Mucosa of descending colon (tissue), 3 donors: ENCODE measurements at regions not wholly inside any gene's neighbourhood (a gene's known extent, or its start where the extent isn't known, plus 50 kb on each side); places are given as distances from the start of the nearest gene placed in this dataset.

Experiments
- ATAC-seq: fragments of 200-7000 bp; cut with Tn5 transposase; one replicate; pipeline ENCODE4 v1.9.1; 2020; ENCODE audit warnings: mild to moderate bottlenecking, moderate library complexity
- DNase-seq, 3 donors: peaks; one replicate each; pipeline ENCODE4 v3.0.0-alpha.2; 2020
- H3K36me3 ChIP-seq: fragments of 200-600 bp; one replicate; pipeline ENCODE4 v1.8.0; 2021; ENCODE audit warnings: low read depth, mild to moderate bottlenecking
- H3K4me1 ChIP-seq: fragments of 200-600 bp; one replicate; pipeline ENCODE4 v1.8.0; 2021; ENCODE audit warnings: low read depth, mild to moderate bottlenecking
- H3K4me3 ChIP-seq: fragments of 200-600 bp; one replicate; pipeline ENCODE4 v1.8.0; 2021; ENCODE audit warnings: mild to moderate bottlenecking
- H3K9me3 ChIP-seq: fragments of 200-600 bp; one replicate; pipeline ENCODE4 v1.8.0; 2021; ENCODE audit warnings: mild to moderate bottlenecking
- intact Hi-C, 2 donors: fragments of 100-400 bp; cut with DNase I in 1 of 2; cut with micrococcal nuclease in 1 of 2; formaldehyde crosslinking; loops; one replicate each; pipeline versions ENCODE4 v1.11.0 to v1.11.1; 2022; cut with DNase I, micrococcal nuclease
- TF ChIP-seq, protein P1 (sequence below): fragments of 200-600 bp; IDR thresholded peaks from one replicate; pipeline ENCODE4 v1.8.0; 2022; ENCODE audit warnings: antibody characterized with exemption, mild to moderate bottlenecking
- donor health status: DM: no; HTN: no; CAD: no; lungs with moderate emphysema.
- donor health status: DM: no; HTN: no; CAD: no.
- donor health status: DM: no; HTN: yes; CAD: no.

DNA sequence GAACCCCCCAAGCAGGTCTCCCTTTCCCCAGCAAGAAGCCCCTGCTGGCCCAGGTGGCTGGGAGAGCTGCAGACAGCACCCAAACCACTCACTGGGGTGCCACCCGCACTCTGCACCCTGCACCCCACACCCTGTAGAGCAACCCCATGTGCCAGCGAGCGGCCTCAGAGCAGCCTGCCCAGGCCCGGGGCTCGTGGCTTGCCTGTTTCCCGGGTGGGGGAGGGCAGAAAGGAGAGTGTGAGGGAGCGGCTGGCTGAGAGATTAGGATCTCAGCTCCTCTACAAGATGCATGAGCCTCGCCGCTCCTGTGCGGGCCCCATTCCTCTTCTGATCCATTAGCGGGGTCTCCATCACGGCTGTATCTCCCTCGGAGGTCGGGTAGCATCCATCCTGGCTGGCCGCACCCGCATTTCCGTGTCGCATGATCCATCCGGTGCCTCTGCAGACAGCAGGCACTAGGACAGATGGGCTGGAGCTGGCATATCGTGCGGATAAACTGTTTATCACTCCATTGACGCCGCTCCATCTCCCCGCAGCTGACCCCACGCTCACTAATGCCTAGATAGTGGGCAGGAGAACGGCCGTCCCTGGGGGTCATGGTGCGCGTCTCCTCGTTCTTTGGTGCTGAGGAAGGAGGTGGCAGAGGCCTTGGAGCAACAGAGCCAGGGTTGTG, 54.4 kb downstream of the MRPL36 start:
- intact Hi-C loops = no loop called here
- ATAC-seq (no peak), DNase-seq (no peak)
- TF ChIP-seq, protein P1, sequence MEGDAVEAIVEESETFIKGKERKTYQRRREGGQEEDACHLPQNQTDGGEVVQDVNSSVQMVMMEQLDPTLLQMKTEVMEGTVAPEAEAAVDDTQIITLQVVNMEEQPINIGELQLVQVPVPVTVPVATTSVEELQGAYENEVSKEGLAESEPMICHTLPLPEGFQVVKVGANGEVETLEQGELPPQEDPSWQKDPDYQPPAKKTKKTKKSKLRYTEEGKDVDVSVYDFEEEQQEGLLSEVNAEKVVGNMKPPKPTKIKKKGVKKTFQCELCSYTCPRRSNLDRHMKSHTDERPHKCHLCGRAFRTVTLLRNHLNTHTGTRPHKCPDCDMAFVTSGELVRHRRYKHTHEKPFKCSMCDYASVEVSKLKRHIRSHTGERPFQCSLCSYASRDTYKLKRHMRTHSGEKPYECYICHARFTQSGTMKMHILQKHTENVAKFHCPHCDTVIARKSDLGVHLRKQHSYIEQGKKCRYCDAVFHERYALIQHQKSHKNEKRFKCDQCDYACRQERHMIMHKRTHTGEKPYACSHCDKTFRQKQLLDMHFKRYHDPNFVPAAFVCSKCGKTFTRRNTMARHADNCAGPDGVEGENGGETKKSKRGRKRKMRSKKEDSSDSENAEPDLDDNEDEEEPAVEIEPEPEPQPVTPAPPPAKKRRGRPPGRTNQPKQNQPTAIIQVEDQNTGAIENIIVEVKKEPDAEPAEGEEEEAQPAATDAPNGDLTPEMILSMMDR = no peak
- Histone ChIP-seq H3K4me1 (no peaks in the 10 kb centered on the region), H3K9me3 (no peaks in the 10 kb centered on the region), H3K36me3 (no peaks in the 10 kb centered on the region), H3K4me3 (no peak overlapping the region)

DNA sequence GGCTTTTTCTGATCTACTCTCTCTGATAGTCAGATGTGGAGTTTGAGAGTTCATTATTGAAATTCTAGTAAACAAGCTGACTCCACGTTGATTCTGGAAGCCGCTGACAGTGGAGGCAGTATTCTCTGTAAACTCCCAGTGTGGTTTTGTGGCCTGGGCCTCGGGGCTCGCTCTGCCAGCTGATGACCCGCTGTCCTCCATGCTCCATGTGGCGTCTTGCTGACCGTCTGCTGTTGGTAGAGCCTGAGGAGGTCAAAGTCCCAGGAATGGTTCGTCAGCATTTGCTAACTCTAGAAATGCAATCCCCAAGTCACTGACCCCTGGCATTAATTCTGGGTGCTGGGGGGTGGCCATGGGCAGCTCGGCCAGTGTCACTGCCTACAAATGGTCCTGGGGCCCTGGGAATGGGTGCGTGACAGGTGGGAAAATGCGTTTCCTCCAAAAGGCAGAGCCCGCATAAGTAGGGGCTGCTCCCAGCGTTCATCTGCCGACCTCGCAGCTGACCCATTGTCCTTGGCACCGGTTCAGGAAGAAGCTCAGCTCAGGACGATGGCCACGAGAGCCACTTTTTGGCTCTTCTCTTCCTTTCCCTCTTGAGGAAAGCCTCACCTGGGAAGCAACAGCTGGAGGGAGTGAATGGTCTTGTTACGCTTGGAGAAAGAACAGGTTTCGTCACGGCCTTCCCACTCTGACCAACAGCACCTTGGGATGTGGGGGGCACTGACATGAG, 55.1 kb downstream of the MRPL36 start:
- TF ChIP-seq, protein P1 = no peak
- Histone ChIP-seq H3K4me1 (no peaks in the 10 kb centered on the region), H3K36me3 (no peaks in the 10 kb centered on the region), H3K9me3 (no peaks in the 10 kb centered on the region), H3K4me3 (no peak overlapping the region)
- intact Hi-C loops = no loop called here
- DNase-seq = no peak
- no peak for ATAC-seq

DNA sequence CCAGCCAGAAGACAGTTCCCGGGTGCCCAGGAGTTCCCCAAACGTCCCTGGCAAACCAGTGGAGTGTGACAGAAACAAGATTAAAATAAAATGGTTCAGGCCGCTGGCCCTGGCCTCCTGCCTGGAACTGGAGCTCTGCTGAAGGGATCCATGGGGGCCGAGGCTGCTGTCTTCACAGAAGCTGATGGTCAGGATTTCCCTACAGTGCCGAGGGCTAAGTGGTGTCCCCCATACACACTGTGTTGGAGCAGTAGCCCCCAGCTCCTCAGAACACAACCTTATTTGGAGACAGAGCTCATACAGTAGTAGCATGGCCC, 55.9 kb downstream of the MRPL36 start:
- DNase-seq (no peak), ATAC-seq (no peak)
- H3K9me3 ChIP-seq = no peaks in the 10 kb centered on the region
- H3K36me3 ChIP-seq = no peaks in the 10 kb centered on the region
- no peaks in the 10 kb centered on the region for H3K4me1 ChIP-seq
- H3K4me3 ChIP-seq = no peak overlapping the region
- intact Hi-C loops = no loop called here
- TF ChIP-seq, protein P1 = no peak

DNA sequence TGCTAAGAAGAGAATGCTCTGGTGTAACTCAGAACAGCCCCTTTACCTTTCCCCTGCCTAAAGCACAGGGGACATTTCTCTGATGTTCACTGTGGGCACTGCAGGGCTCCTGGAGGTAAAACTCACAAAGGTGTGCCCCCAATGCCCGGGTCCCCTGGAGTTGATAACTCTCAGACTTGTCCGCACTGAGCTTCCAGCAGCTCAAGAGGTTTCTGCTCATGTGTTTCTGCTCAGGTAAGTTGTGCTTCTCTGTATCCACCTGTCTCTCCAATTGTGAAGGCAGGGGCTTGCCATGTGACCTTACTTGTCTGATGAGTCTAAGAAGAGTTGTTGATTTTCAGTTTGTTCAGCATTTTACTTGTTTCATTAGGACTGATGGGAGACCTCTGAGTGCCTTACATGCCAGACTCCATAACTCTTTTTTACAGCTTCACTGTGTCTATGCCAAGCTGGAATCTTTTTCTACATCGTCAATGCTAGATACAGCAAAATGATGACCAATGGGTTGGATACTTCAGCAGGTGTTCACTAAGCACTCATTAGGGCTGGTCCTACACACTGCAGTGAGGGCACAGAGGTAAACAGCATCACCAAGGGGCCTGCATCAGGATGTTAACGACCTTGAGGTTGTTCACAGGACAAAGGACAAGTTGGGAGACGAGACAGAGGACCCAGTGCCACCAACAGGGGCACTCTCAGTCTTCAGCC, 56.4 kb downstream of the MRPL36 start:
- no peaks in the 10 kb centered on the region for H3K9me3 ChIP-seq
- no peaks in the 10 kb centered on the region for H3K4me1 ChIP-seq
- no peak overlapping the region for H3K4me3 ChIP-seq
- TF ChIP-seq, protein P1 = no peak
- ATAC-seq = no peak
- intact Hi-C loops = no loop called here
- no peak for DNase-seq
- no peaks in the 10 kb centered on the region for H3K36me3 ChIP-seq

DNA sequence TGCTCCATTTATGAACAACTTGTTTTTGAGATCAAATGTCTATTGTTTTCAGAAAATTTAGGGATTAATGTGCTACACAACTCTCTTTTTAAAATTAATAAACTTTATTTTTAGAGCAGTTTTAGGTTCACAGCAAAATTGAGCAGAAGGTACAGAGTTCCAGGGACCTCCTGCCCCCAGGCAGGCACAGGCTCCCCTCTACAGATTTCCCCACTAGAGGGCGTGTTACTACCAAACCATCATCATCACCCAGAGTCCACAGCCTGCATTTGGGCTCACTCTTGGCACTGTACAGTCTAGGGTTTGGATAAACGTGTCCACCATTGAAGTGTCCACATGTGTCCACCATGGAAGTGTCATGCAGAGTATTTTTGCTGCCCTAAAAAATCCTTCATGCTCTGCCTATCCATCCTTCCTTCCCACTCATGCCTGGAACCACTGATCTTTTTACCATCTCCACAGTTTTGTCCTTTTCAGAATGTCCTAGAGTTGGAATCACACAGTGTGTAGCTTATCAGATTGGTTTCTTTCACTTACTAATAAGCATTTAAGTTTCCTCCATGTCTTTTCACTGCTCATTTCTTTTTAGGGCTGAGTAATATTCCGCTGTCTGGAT, 61.7 kb downstream of the MRPL36 start:
- TF ChIP-seq, protein P1 = peak; percentile 26
- intact Hi-C loops = no loop called here
- H3K4me1 ChIP-seq = no peaks in the 10 kb centered on the region
- H3K9me3 ChIP-seq = no peaks in the 10 kb centered on the region
- no peak overlapping the region for H3K4me3 ChIP-seq
- ATAC-seq = peak; percentile 45
- peak in 1 of 3 donors; percentile 49 for DNase-seq
- no peaks in the 10 kb centered on the region for H3K36me3 ChIP-seq
